Endothelial cell of umbilical vein (primary cell): ENCODE measurements at regions not wholly inside any gene's neighbourhood (a gene's known extent, or its start where the extent isn't known, plus 50 kb on each side); places are given as distances from the start of the nearest gene placed in this dataset.

ENCODE experiments used
- BruUV-seq: library from RNA; stranded (reverse); fragments of 400-500 nt; replicated peaks from 2 replicates; lab custom pipeline; 2021; lab: Mats Ljungman, UMichigan
- CTCF ChIA-PET: fragments of 300-600, 350-600 bp; sonication (Branson Sonifier 250); formaldehyde crosslinking; loops from one replicate; lab custom pipeline; 2021; ENCODE audit warnings: antibody characterized with exemption, inconsistent platforms; lab: Charles Lee
- POLR2A ChIA-PET: fragments of 300-600, 350-600 bp; sonication (Branson Sonifier 250); formaldehyde crosslinking; loops from one replicate; lab custom pipeline; 2021; ENCODE audit warnings: antibody characterized with exemption, inconsistent platforms; lab: Charles Lee
- DNase-seq: peaks from one replicate; pipeline ENCODE4 v3.0.0-alpha.2; 2011; ENCODE audit warnings: low read depth, low spot score
- FAIRE-seq: peaks from 2 replicates; lab custom pipeline; 2011; peaks lifted over from hg19 to GRCh38; lab: Jason Lieb, UNC
- H2AFZ ChIP-seq: 2 replicates; pipeline ENCODE4 v1.6.0; 2012; ENCODE audit warnings: low read depth, low read length, control low read depth, inconsistent platforms
- H3K27ac ChIP-seq: 2 replicates; pipeline ENCODE4 v1.5.1; 2011; ENCODE audit warnings: low read depth, mild to moderate bottlenecking, control low read depth, low read length, moderate library complexity; ENCODE audit not compliant: insufficient read depth
- H3K27me3 ChIP-seq, 2 experiments: 2 replicates each; pipeline versions ENCODE4 v1.6.0 to v1.6.1; 2011; ENCODE audit warnings: low read length in 2 of 2, mixed read lengths in 1 of 2; ENCODE audit not compliant: control insufficient read depth in 2 of 2, insufficient read depth in 2 of 2
- H3K36me3 ChIP-seq, 2 experiments: 2 replicates in 1 of 2; 3 replicates in 1 of 2; pipeline ENCODE4 v1.5.1; 2011; ENCODE audit warnings: low read length in 2 of 2, mild to moderate bottlenecking in 1 of 2, moderate library complexity in 1 of 2; ENCODE audit not compliant: control insufficient read depth in 2 of 2, insufficient read depth in 2 of 2; ENCODE audit errors: extremely low read depth in 1 of 2
- H3K4me1 ChIP-seq: 3 replicates; pipeline ENCODE4 v1.5.1; 2011; ENCODE audit warnings: mild to moderate bottlenecking, low read length; ENCODE audit not compliant: control insufficient read depth, insufficient read depth; ENCODE audit errors: extremely low read depth
- H3K4me2 ChIP-seq: 2 replicates; pipeline ENCODE4 v1.6.1; 2011; ENCODE audit warnings: low read length, control low read depth, mixed read lengths; ENCODE audit not compliant: insufficient read depth
- H3K4me3 ChIP-seq, 3 experiments: fragments of 200-600 bp in 1 of 3; sonication (generic), shearing (Covaris generic) in 1 of 3; replicated peaks in 1 of 3; 2 replicates each; pipeline ENCODE4 v1.5.1; 2011 to 2016; ENCODE audit warnings: control low read depth in 3 of 3, low read length in 3 of 3, mild to moderate bottlenecking in 2 of 3, inconsistent platforms in 1 of 3, low read depth in 1 of 3, moderate library complexity in 1 of 3; ENCODE audit not compliant: insufficient read depth in 1 of 3
- H3K79me2 ChIP-seq: 2 replicates; pipeline ENCODE4 v1.6.0; 2012; ENCODE audit warnings: low read length, inconsistent platforms; ENCODE audit not compliant: control insufficient read depth, insufficient read depth
- H3K9ac ChIP-seq: replicated peaks from 2 replicates; pipeline ENCODE3; 2011; ENCODE audit warnings: low read length, control low read depth; ENCODE audit not compliant: insufficient read depth; ENCODE audit errors: extremely low read depth
- H3K9me1 ChIP-seq: replicated peaks from 3 replicates; pipeline ENCODE4 v1.6.0; 2011; ENCODE audit warnings: mild to moderate bottlenecking, low read length; ENCODE audit not compliant: control insufficient read depth, insufficient read depth; ENCODE audit errors: extremely low read depth
- H3K9me3 ChIP-seq: replicated peaks from 2 replicates; pipeline ENCODE4 v1.5.1; 2012; ENCODE audit warnings: low read length, inconsistent platforms; ENCODE audit not compliant: control insufficient read depth, insufficient read depth
- H4K20me1 ChIP-seq: replicated peaks from 2 replicates; pipeline ENCODE3; 2011; ENCODE audit warnings: mild to moderate bottlenecking, low read length; ENCODE audit not compliant: control insufficient read depth, insufficient read depth; ENCODE audit errors: extremely low read depth
- CTCF ChIP-seq, 2 donors: IDR thresholded peaks; 1 replicate in 1 of 2; 2 replicates in 1 of 2; pipeline ENCODE4 v1.5.1; 2011; ENCODE audit warnings: low read length in 2 of 2, mild to moderate bottlenecking in 2 of 2, moderate library complexity in 2 of 2, control low read depth in 1 of 2, inconsistent platforms in 1 of 2, low read depth in 1 of 2; ENCODE audit not compliant: insufficient read depth in 1 of 2; ENCODE audit errors: extremely low read depth in 1 of 2
- EZH2 ChIP-seq: IDR thresholded peaks from 2 replicates; pipeline ENCODE4 v1.6.1; 2012; ENCODE audit warnings: borderline replicate concordance, low read depth, mild to moderate bottlenecking, moderate library complexity, low read length, inconsistent platforms; ENCODE audit not compliant: severe bottlenecking
- FOS ChIP-seq: IDR thresholded peaks from 2 replicates; pipeline ENCODE4 v1.6.1; 2011; ENCODE audit warnings: mild to moderate bottlenecking, low read length, moderate library complexity, borderline replicate concordance; ENCODE audit not compliant: insufficient read depth
- GATA2 ChIP-seq: IDR thresholded peaks from 2 replicates; pipeline ENCODE4 v1.7.0; 2011; ENCODE audit warnings: low read depth, mild to moderate bottlenecking, moderate library complexity, mixed read lengths, low read length; ENCODE audit not compliant: insufficient read length, insufficient read depth
- JUN ChIP-seq: IDR thresholded peaks from 2 replicates; pipeline ENCODE4 v1.6.1; 2011; ENCODE audit warnings: borderline replicate concordance, low read depth; ENCODE audit not compliant: insufficient read length, insufficient read depth
- MAX ChIP-seq: IDR thresholded peaks from 2 replicates; pipeline ENCODE4 v1.6.1; 2011; ENCODE audit not compliant: insufficient read depth, insufficient read length
- MYC ChIP-seq: IDR thresholded peaks from one replicate; pipeline ENCODE4 v1.6.1; 2011; ENCODE audit warnings: mild to moderate bottlenecking, low read depth, low read length
- POLR2A ChIP-seq: IDR thresholded peaks from 2 replicates; pipeline ENCODE4 v1.6.1; 2012; ENCODE audit warnings: low read depth, mild to moderate bottlenecking, control low read depth, low read length
- POLR2AphosphoS5 ChIP-seq: IDR thresholded peaks from 2 replicates; pipeline ENCODE4 v1.6.1; 2012; ENCODE audit warnings: low read depth, mild to moderate bottlenecking, control low read depth, low read length, moderate library complexity; ENCODE audit not compliant: insufficient read depth
- dilution Hi-C: fragments of 300-500 bp; cut with MboI; formaldehyde crosslinking; loops from one replicate; pipeline ENCODE4 v1.15.0; 2019; ENCODE audit warnings: low sequenced_read_pairs; ENCODE audit not compliant: extremely low pct_ligation_motif_present
- intact Hi-C: fragments of 100-400 bp; cut with micrococcal nuclease; formaldehyde crosslinking; loops from one replicate; pipeline ENCODE4 v1.10.0; 2022

GRCh38 chr13:100944791-100945345 is 270.3 kb upstream of the TMTC4 start:
- DNase-seq (no peak), FAIRE-seq (no peak)
- Histone ChIP-seq H3K27ac (no peak overlapping the region), H3K27me3 (no peaks in the 10 kb centered on the region), H3K9me3 (no peaks in the 10 kb centered on the region), H4K20me1 (no peaks in the 10 kb centered on the region), H3K9me1 (no peaks in the 10 kb centered on the region), H3K9ac (no peak overlapping the region), H2AFZ (no peak overlapping the region), H3K4me3 (no peak overlapping the region), H3K36me3 (no peaks in the 10 kb centered on the region), H3K4me2 (no peak overlapping the region), H3K4me1 (no peaks in the 10 kb centered on the region), H3K79me2 (no peaks in the 10 kb centered on the region)
- TF ChIP-seq MYC (no peak), FOS (no peak), MAX (no peak), JUN (no peak), EZH2 (no peak), POLR2A (no peak), GATA2 (no peak), CTCF (IDR thresholded peaks at IDR 0.05; ENCODE audit: extremely low read depth in 1 of 2, insufficient read depth in 1 of 2, low read depth in 1 of 2, low read length in 2 of 2) (no peak), POLR2AphosphoS5 (no peak)
- dilution Hi-C loops, result no loop called here
- BruUV-seq, result no TSS peak
- intact Hi-C loops, result no loop called here
- ChIA-PET CTCF (no interaction called here), POLR2A (no interaction called here)
